Lung (tissue), 11 donors: ENCODE measurements at regions not wholly inside any gene's neighbourhood (a gene's known extent, or its start where the extent isn't known, plus 50 kb on each side); places are given as distances from the start of the nearest gene placed in this dataset.

ENCODE experiments used
- ATAC-seq: fragments of 200-7000 bp; cut with Tn5 transposase; one replicate; pipeline ENCODE4 v1.9.1; 2020; ENCODE audit warnings: moderate number of reproducible peaks; ENCODE audit not compliant: insufficient read depth, low FRiP score
- DNase-seq, 3 donors: peaks; one replicate each; pipeline ENCODE4 v3.0.0-alpha.2; 2013 to 2017
- H3K27ac ChIP-seq, 2 donors: one replicate each; pipeline ENCODE4 v1.5.1; 2013; ENCODE audit warnings: mild to moderate bottlenecking in 2 of 2, moderate library complexity in 2 of 2, control low read depth in 1 of 2, inconsistent platforms in 1 of 2, low read depth in 1 of 2, low read length in 1 of 2
- H3K27me3 ChIP-seq, 3 donors: one replicate each; pipeline ENCODE4 v1.5.1; 2013; ENCODE audit warnings: low read length in 2 of 3; ENCODE audit not compliant: control insufficient read depth in 3 of 3, insufficient read depth in 3 of 3
- H3K36me3 ChIP-seq, 4 donors: one replicate each; pipeline ENCODE4 v1.5.1; 2013; ENCODE audit warnings: low read length in 4 of 4, mild to moderate bottlenecking in 1 of 4, moderate library complexity in 1 of 4; ENCODE audit not compliant: control insufficient read depth in 4 of 4, insufficient read depth in 4 of 4
- H3K4me1 ChIP-seq, 5 donors: one replicate each; pipeline ENCODE4 v1.5.1; 2013; ENCODE audit warnings: low read length in 5 of 5, mild to moderate bottlenecking in 2 of 5, moderate library complexity in 1 of 5; ENCODE audit not compliant: control insufficient read depth in 5 of 5, insufficient read depth in 5 of 5
- H3K4me3 ChIP-seq: one replicate; pipeline ENCODE4 v1.5.1; 2013; ENCODE audit warnings: mild to moderate bottlenecking, control low read depth, moderate library complexity
- H3K9ac ChIP-seq, 2 donors: one replicate each; pipeline ENCODE4 v1.5.1; 2013; ENCODE audit warnings: low read length in 2 of 2, control low read depth in 1 of 2; ENCODE audit not compliant: insufficient read depth in 1 of 2
- H3K9me3 ChIP-seq, 4 donors: one replicate each; pipeline ENCODE4 v1.5.1; 2013; ENCODE audit warnings: low read length in 3 of 4, mild to moderate bottlenecking in 1 of 4, moderate library complexity in 1 of 4; ENCODE audit not compliant: control insufficient read depth in 4 of 4, insufficient read depth in 3 of 4
- WGBS, 2 donors: extraction: QIAGEN DNeasy Blood & Tissue Kit; methylation state at CpG; one replicate each; pipeline ENCODE4 v1.1.7; 2013; 5-methylcytosine and 5-hydroxymethylcytosine counted together
- TF ChIP-seq, protein P1 (sequence below): IDR thresholded peaks from 2 replicates; pipeline ENCODE4 v1.5.1; 2012; ENCODE audit warnings: mild to moderate bottlenecking; ENCODE audit errors: control extremely low read depth, extremely low read depth
- donor health status: control.
- donor health status: control.
- donor health status: Bipolar disorder and iron deficiency.
- donor health status: healthy.
- donor health status: DM: yes; HTN: yes; CAD: no.

- Histone ChIP-seq H3K27ac (no peak overlapping the region), H3K36me3 (no peaks in the 10 kb centered on the region), H3K4me1 (no peaks in the 10 kb centered on the region), H3K9me3 (peaks cover 0 to 2% (median 0%) of the 10 kb centered on the region in 4 donors), H3K4me3 (no peak overlapping the region), H3K27me3 (no peaks in the 10 kb centered on the region), H3K9ac (no peak overlapping the region)
- 86 to 94% methylated on average over 3 of the region's 3 CpGs for WGBS, 2 donors
- ATAC-seq = no peak
- no peak for DNase-seq
- TF ChIP-seq, protein P1, sequence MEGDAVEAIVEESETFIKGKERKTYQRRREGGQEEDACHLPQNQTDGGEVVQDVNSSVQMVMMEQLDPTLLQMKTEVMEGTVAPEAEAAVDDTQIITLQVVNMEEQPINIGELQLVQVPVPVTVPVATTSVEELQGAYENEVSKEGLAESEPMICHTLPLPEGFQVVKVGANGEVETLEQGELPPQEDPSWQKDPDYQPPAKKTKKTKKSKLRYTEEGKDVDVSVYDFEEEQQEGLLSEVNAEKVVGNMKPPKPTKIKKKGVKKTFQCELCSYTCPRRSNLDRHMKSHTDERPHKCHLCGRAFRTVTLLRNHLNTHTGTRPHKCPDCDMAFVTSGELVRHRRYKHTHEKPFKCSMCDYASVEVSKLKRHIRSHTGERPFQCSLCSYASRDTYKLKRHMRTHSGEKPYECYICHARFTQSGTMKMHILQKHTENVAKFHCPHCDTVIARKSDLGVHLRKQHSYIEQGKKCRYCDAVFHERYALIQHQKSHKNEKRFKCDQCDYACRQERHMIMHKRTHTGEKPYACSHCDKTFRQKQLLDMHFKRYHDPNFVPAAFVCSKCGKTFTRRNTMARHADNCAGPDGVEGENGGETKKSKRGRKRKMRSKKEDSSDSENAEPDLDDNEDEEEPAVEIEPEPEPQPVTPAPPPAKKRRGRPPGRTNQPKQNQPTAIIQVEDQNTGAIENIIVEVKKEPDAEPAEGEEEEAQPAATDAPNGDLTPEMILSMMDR = no peak
Measured at GRCh38 chr7:81606078-81606863, 163.6 kb downstream of the HGF start.

DNA sequence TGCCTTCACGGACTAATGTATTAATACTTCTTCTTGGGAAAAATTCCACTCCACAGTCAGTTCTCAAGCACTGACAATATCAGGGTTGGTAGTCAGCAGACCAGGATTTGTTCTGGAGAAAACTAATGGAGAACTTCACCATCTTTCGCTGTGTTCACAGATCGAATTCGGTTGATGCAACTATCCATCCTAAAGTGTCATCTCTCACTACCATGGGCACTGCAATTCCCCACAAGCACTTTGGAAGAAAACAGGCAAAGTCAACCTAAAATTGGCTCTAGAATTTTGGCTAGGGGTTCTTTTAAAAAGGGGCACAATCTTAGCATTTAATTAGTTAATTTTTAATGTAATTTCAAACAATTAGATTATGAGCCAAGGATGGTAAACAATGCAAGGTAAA, 164.4 kb downstream of the HGF start:
- DNase-seq (no peak), ATAC-seq (no peak)
- no peaks in the 10 kb centered on the region for H3K36me3 ChIP-seq
- H3K9ac ChIP-seq = no peak overlapping the region
- H3K9me3 ChIP-seq = peaks cover 0 to 2% (median 0%) of the 10 kb centered on the region in 4 donors
- H3K4me1 ChIP-seq = no peaks in the 10 kb centered on the region
- WGBS, 2 donors = 96 to 97% methylated on average over 4 of the region's 4 CpGs
- H3K27me3 ChIP-seq = no peaks in the 10 kb centered on the region
- H3K27ac ChIP-seq = no peak overlapping the region
- TF ChIP-seq, protein P1 = no peak
- no peak overlapping the region for H3K4me3 ChIP-seq

DNA sequence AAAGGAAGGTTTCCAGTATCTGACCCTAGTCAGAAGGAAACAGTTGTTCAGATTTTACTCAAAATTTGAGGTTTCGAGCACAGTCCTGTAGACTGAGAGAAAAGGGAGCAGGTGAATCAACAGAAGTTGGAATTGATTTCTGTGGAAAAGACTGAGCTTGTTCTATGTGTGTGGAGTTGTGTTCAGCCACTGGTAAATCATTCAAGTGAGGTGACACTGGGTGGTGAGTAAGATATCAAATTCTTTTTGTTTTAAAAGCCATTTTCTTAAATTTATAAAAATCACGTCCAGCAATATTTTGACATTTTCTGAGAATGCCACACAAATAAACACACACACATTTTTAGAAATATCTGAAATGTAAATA, 165.1 kb downstream of the HGF start:
- Histone ChIP-seq H3K9ac (no peak overlapping the region), H3K27me3 (no peaks in the 10 kb centered on the region), H3K4me3 (no peak overlapping the region), H3K27ac (no peak overlapping the region), H3K4me1 (no peaks in the 10 kb centered on the region), H3K9me3 (peaks cover 0 to 2% (median 0%) of the 10 kb centered on the region in 4 donors), H3K36me3 (no peaks in the 10 kb centered on the region)
- WGBS, 2 donors = 90 to 91% methylated on average over 2 of the region's 2 CpGs
- ATAC-seq (no peak), DNase-seq (no peak)
- TF ChIP-seq, protein P1 = no peak
